IPS DF 4.7 (cell line): ENCODE measurements at regions not wholly inside any gene's neighbourhood (a gene's known extent, or its start where the extent isn't known, plus 50 kb on each side); places are given as distances from the start of the nearest gene placed in this dataset.
"Not testable (repeated sequence)": the region's sequence is repeated elsewhere in the genome, so short reads cannot be mapped to it uniquely, and the experiment has no call there.

ENCODE experiments used
- DNase-seq: peaks from one replicate; pipeline ENCODE4 v3.0.0-alpha.2; 2013; ENCODE audit warnings: low spot score; ENCODE audit errors: extremely low read depth

- no peak for DNase-seq
These were observed 257.2 kb downstream of the NPHP4 start for GRCh38 chr1:5734996-5735395.

- DNase-seq = no peak
These were observed 257.8 kb downstream of the NPHP4 start for GRCh38 chr1:5734414-5734813.

- DNase-seq = no peak
These were observed 258.6 kb downstream of the NPHP4 start for GRCh38 chr1:5733596-5733995.

GRCh38 chr1:5731110-5731423 lies 261.2 kb downstream of the NPHP4 start:
- DNase-seq = no peak

- DNase-seq = no peak
These were observed 261.7 kb downstream of the NPHP4 start for GRCh38 chr1:5730272-5731109.

GRCh38 chr1:5729636-5730145 lies 262.5 kb downstream of the NPHP4 start:
- DNase-seq = no peak

- DNase-seq = no peak
These were observed 263.4 kb downstream of the NPHP4 start for GRCh38 chr1:5728663-5729355.

GRCh38 chr1:5727871-5728643 lies 264.2 kb downstream of the NPHP4 start:
- no peak for DNase-seq

GRCh38 chr1:5727191-5727590 lies 265.0 kb downstream of the NPHP4 start:
- DNase-seq = no peak

- not testable (repeated sequence) for DNase-seq
These were observed 265.5 kb downstream of the NPHP4 start for GRCh38 chr1:5726586-5727184.

- DNase-seq = no peak
These were observed 266.2 kb downstream of the NPHP4 start for GRCh38 chr1:5725855-5726585.

GRCh38 chr1:5725406-5725805 lies 266.8 kb downstream of the NPHP4 start:
- no peak for DNase-seq

- no peak for DNase-seq
These were observed 267.4 kb downstream of the NPHP4 start for GRCh38 chr1:5724847-5725246.

GRCh38 chr1:5722635-5723164 lies 269.5 kb downstream of the NPHP4 start:
- no peak for DNase-seq

- DNase-seq = no peak
These were observed 270.5 kb downstream of the NPHP4 start for GRCh38 chr1:5721634-5722215.

- DNase-seq = no peak
These were observed 271.3 kb downstream of the NPHP4 start for GRCh38 chr1:5720936-5721335.

GRCh38 chr1:5720484-5720883 lies 271.7 kb downstream of the NPHP4 start:
- no peak for DNase-seq

- no peak for DNase-seq
These were observed 272.2 kb downstream of the NPHP4 start for GRCh38 chr1:5720045-5720444.

GRCh38 chr1:5718831-5719632 lies 273.2 kb downstream of the NPHP4 start:
- no peak for DNase-seq
